AG09319 (cell line): ENCODE measurements at regions not wholly inside any gene's neighbourhood (a gene's known extent, or its start where the extent isn't known, plus 50 kb on each side); places are given as distances from the start of the nearest gene placed in this dataset.

ENCODE experiments used
- DNase-seq: peaks from one replicate; pipeline ENCODE4 v3.0.0-alpha.2; 2010; ENCODE audit warnings: low read depth; ENCODE audit errors: extremely low read depth
- TF ChIP-seq, protein P1 (sequence below): IDR thresholded peaks from 2 replicates; pipeline ENCODE4 v1.5.1; 2011; ENCODE audit warnings: low read depth, mild to moderate bottlenecking, inconsistent platforms, low read length, moderate library complexity

GRCh38 chr1:177334903-177335302 lies 164.1 kb downstream of the BRINP2 start:
- no peak for DNase-seq
- TF ChIP-seq, protein P1, sequence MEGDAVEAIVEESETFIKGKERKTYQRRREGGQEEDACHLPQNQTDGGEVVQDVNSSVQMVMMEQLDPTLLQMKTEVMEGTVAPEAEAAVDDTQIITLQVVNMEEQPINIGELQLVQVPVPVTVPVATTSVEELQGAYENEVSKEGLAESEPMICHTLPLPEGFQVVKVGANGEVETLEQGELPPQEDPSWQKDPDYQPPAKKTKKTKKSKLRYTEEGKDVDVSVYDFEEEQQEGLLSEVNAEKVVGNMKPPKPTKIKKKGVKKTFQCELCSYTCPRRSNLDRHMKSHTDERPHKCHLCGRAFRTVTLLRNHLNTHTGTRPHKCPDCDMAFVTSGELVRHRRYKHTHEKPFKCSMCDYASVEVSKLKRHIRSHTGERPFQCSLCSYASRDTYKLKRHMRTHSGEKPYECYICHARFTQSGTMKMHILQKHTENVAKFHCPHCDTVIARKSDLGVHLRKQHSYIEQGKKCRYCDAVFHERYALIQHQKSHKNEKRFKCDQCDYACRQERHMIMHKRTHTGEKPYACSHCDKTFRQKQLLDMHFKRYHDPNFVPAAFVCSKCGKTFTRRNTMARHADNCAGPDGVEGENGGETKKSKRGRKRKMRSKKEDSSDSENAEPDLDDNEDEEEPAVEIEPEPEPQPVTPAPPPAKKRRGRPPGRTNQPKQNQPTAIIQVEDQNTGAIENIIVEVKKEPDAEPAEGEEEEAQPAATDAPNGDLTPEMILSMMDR, result no peak

DNA sequence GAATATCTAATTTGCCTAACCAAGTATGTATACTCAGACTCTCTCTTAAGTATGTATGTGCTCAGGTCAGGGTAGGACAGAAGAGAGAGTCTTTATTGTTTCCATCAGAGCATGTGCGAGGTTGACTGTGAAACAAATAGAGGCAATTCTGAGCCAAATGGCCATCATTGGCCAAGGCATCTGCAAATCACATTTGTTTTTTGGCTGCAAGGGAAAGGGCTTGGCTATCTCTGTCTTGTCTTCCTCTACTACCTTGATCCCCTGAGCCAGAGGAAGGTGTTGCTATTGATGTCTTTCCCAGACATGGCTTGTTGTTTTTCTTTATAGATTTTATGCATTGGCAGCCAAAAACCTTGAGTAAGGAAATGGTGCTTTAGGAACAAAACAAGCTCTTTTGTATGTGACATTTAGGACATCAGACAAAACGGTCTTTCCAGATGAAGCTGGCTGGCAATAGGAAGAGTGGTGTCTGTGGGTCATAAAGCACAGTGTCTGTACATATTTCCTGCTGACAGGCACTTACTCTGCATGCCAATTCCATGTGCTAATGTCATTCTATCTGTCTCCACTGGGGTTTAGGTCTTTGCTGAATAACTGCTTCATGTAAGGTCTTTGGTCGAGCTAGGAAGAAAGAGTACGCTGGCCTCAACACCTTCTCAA lies 163.3 kb downstream of the BRINP2 start:
- TF ChIP-seq, protein P1, result no peak
- DNase-seq, result no peak
